ENCODE measurements at regions not wholly inside any gene's neighbourhood (a gene's known extent, or its start where the extent isn't known, plus 50 kb on each side); places are given as distances from the start of the nearest gene placed in this dataset.

DNA sequence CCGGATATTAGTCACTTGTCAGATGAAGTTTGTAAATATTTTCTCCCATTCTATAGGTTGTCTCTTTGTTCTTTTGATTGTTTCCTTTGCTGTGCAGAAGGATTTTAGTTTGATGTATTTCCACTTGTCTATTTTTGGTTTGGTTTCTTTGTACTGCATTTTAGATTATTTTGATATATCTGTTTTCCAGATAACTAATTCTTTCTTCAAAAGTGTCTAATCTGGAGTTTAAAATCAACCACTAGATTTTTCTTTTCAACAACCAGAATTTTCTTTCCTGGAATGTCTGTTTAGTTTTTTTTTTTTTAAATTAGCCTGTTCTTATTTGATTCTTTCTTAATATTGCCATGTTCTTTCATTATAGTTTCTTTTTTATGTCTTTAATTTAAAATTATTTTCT, 116.8 kb upstream of the INHBA start:
- no peak for TF ChIP-seq POLR2AphosphoS5 (IDR thresholded peaks at IDR 0.05; ENCODE audit: low read depth, low read length)
- no peak for TF ChIP-seq TAF1 (IDR thresholded peaks at IDR 0.05; ENCODE audit: borderline replicate concordance, low read depth, low read length)
- TF ChIP-seq POLR2A (IDR thresholded peaks at IDR 0.05; ENCODE audit: low read depth, low read length) = no peak
